NOMO-1 (cell line): ENCODE measurements at regions not wholly inside any gene's neighbourhood (a gene's known extent, or its start where the extent isn't known, plus 50 kb on each side); places are given as distances from the start of the nearest gene placed in this dataset.
"Not testable (repeated sequence)": the region's sequence is repeated elsewhere in the genome, so short reads cannot be mapped to it uniquely, and the experiment has no call there.

Experiments used
- DNase-seq, 2 experiments: peaks; one replicate each; lab custom pipeline; 2025; ENCODE audit not compliant: unreplicated experiment in 2 of 2; lab: John Stamatoyannopoulos, UW

GRCh38 chr3:103564116-103564515, 1129.3 kb downstream of the ZPLD1 start:
- not testable (repeated sequence) for DNase-seq

GRCh38 chr3:103585809-103586208, 1151.0 kb downstream of the ZPLD1 start:
- no peak for DNase-seq

GRCh38 chr3:103589770-103590169, 1155.0 kb downstream of the ZPLD1 start:
- DNase-seq = no peak

GRCh38 chr3:103600844-103601243, 1166.0 kb downstream of the ZPLD1 start:
- no peak for DNase-seq

- DNase-seq = no peak
Measured at GRCh38 chr3:103601666-103602065, 1166.9 kb downstream of the ZPLD1 start.

GRCh38 chr3:103609472-103609871, 1174.7 kb downstream of the ZPLD1 start:
- no peak for DNase-seq

GRCh38 chr3:103613397-103614156, 1178.8 kb downstream of the ZPLD1 start:
- DNase-seq = no peak

GRCh38 chr3:103614719-103615118, 1179.9 kb downstream of the ZPLD1 start:
- DNase-seq = no peak

- DNase-seq = no peak
Measured at GRCh38 chr3:103617961-103618360, 1183.1 kb downstream of the ZPLD1 start.

GRCh38 chr3:103624271-103624670, 1189.5 kb downstream of the ZPLD1 start:
- no peak for DNase-seq

- no peak for DNase-seq
Measured at GRCh38 chr3:103629391-103629790, 1194.6 kb downstream of the ZPLD1 start.

GRCh38 chr3:103644450-103644849, 1209.6 kb downstream of the ZPLD1 start:
- DNase-seq = no peak

GRCh38 chr3:103653996-103654395, 1219.2 kb downstream of the ZPLD1 start:
- no peak for DNase-seq

- no peak for DNase-seq
Measured at GRCh38 chr3:103657756-103658155, 1222.9 kb downstream of the ZPLD1 start.

GRCh38 chr3:103660810-103661209, 1226.0 kb downstream of the ZPLD1 start:
- DNase-seq = no peak

- no peak for DNase-seq
Measured at GRCh38 chr3:103662591-103662990, 1227.8 kb downstream of the ZPLD1 start.

GRCh38 chr3:103672346-103672745, 1237.5 kb downstream of the ZPLD1 start:
- DNase-seq = no peak

GRCh38 chr3:103684904-103685303, 1250.1 kb downstream of the ZPLD1 start:
- DNase-seq = no peak

GRCh38 chr3:103685939-103686338, 1251.1 kb downstream of the ZPLD1 start:
- no peak for DNase-seq

GRCh38 chr3:103690536-103690935, 1255.7 kb downstream of the ZPLD1 start:
- no peak for DNase-seq

GRCh38 chr3:103693831-103694230, 1259.0 kb downstream of the ZPLD1 start:
- DNase-seq = no peak

- DNase-seq = no peak
Measured at GRCh38 chr3:103698646-103699045, 1263.8 kb downstream of the ZPLD1 start.

- DNase-seq = no peak
Measured at GRCh38 chr3:103699228-103699627, 1264.4 kb downstream of the ZPLD1 start.
